ENCODE measurements at regions not wholly inside any gene's neighbourhood (a gene's known extent, or its start where the extent isn't known, plus 50 kb on each side); places are given as distances from the start of the nearest gene placed in this dataset.

GRCh38 chr5:171692936-171693335, 92.7 kb upstream of the SMIM23 start:
- H3K36me3 ChIP-seq (replicated peaks in 1 of 2; ENCODE audit: control extremely low read depth in 1 of 2, control insufficient read depth in 1 of 2, extremely low read depth in 1 of 2, insufficient read depth in 2 of 2, low read length in 1 of 2) = no peaks in the 10 kb centered on the region
- POLR2A ChIA-PET = no interaction called here
- intact Hi-C loops (cut with micrococcal nuclease) = no loop called here
- H3K4me1 ChIP-seq (ENCODE audit: control insufficient read depth in 2 of 2, insufficient read depth in 2 of 2, low read length in 2 of 2) = no peaks in the 10 kb centered on the region
- no peaks in the 10 kb centered on the region for H3K27me3 ChIP-seq (replicated peaks in 1 of 4; ENCODE audit: control extremely low read depth in 1 of 4, control insufficient read depth in 3 of 4, insufficient read depth in 4 of 4, low read length in 3 of 4)
- H3K27ac ChIP-seq (ENCODE audit: low read length in 2 of 2) = no peak overlapping the region
- ATAC-seq (ENCODE audit: low read depth) (no peak), DNase-seq (no peak)
- TF ChIP-seq EZH2 (IDR thresholded peaks at IDR 0.05; ENCODE audit: borderline replicate concordance, insufficient read depth, low read depth, low read length, poor library complexity, severe bottlenecking) (no peak), CTCF (IDR thresholded peaks at IDR 0.05) (no peak)
- H2AFZ ChIP-seq (ENCODE audit: insufficient read depth, low read depth, low read length, poor library complexity, severe bottlenecking) = no peak overlapping the region
- no peaks in the 10 kb centered on the region for H4K20me1 ChIP-seq (ENCODE audit: control insufficient read depth, insufficient read depth, low read length, poor library complexity, severe bottlenecking)
- peaks cover 0 to 6% (median 0%) of the 10 kb centered on the region in 3 donors for H3K9me3 ChIP-seq (ENCODE audit: control extremely low read depth in 1 of 3, control insufficient read depth in 2 of 3, insufficient read depth in 1 of 3, low read length in 2 of 3)
- CTCF ChIA-PET = no interaction called here
- 95% methylated on average over 3 of the region's 4 CpGs for WGBS (ENCODE audit: insufficient coverage)
- Mint-ChIP-seq H3K4me3 (no peak overlapping the region), H3K27ac (no peak overlapping the region), H3K9me3 (ENCODE audit: insufficient read depth) (no peaks in the 10 kb centered on the region), H3K27me3 (no peaks in the 10 kb centered on the region), H3K4me1 (no peaks in the 10 kb centered on the region)
- no peak overlapping the region for H3K4me3 ChIP-seq (ENCODE audit: control extremely low read depth in 1 of 5, extremely low read depth in 1 of 5, insufficient read depth in 1 of 5, low read depth in 2 of 5, low read length in 4 of 5)
- no peak overlapping the region for H3K4me2 ChIP-seq (replicated peaks; ENCODE audit: low read depth, low read length, poor library complexity, severe bottlenecking)
- no peaks in the 10 kb centered on the region for H3K79me2 ChIP-seq (ENCODE audit: control insufficient read depth, insufficient read depth, low read length)
- no peak overlapping the region for H3K9ac ChIP-seq (ENCODE audit: low read length)

GRCh38 chr5:171693412-171693811, 92.2 kb upstream of the SMIM23 start:
- Histone ChIP-seq H3K27me3 (replicated peaks in 1 of 4; ENCODE audit: control extremely low read depth in 1 of 4, control insufficient read depth in 3 of 4, insufficient read depth in 4 of 4, low read length in 3 of 4) (no peaks in the 10 kb centered on the region), H4K20me1 (ENCODE audit: control insufficient read depth, insufficient read depth, low read length, poor library complexity, severe bottlenecking) (no peaks in the 10 kb centered on the region), H3K4me1 (ENCODE audit: control insufficient read depth in 2 of 2, insufficient read depth in 2 of 2, low read length in 2 of 2) (no peaks in the 10 kb centered on the region), H3K4me3 (ENCODE audit: control extremely low read depth in 1 of 5, extremely low read depth in 1 of 5, insufficient read depth in 1 of 5, low read depth in 2 of 5, low read length in 4 of 5) (no peak overlapping the region), H3K9me3 (ENCODE audit: control extremely low read depth in 1 of 3, control insufficient read depth in 2 of 3, insufficient read depth in 1 of 3, low read length in 2 of 3) (peaks cover 0 to 6% (median 0%) of the 10 kb centered on the region in 3 donors), H2AFZ (ENCODE audit: insufficient read depth, low read depth, low read length, poor library complexity, severe bottlenecking) (no peak overlapping the region), H3K4me2 (replicated peaks; ENCODE audit: low read depth, low read length, poor library complexity, severe bottlenecking) (no peak overlapping the region), H3K79me2 (ENCODE audit: control insufficient read depth, insufficient read depth, low read length) (no peaks in the 10 kb centered on the region), H3K36me3 (replicated peaks in 1 of 2; ENCODE audit: control extremely low read depth in 1 of 2, control insufficient read depth in 1 of 2, extremely low read depth in 1 of 2, insufficient read depth in 2 of 2, low read length in 1 of 2) (no peaks in the 10 kb centered on the region), H3K27ac (ENCODE audit: low read length in 2 of 2) (no peak overlapping the region), H3K9ac (ENCODE audit: low read length) (no peak overlapping the region)
- POLR2A ChIA-PET = no interaction called here
- DNase-seq = no peak
- Mint-ChIP-seq H3K9me3 (ENCODE audit: insufficient read depth) (no peaks in the 10 kb centered on the region), H3K4me3 (no peak overlapping the region), H3K27ac (no peak overlapping the region), H3K4me1 (no peaks in the 10 kb centered on the region), H3K27me3 (no peaks in the 10 kb centered on the region)
- no peak for ATAC-seq (ENCODE audit: low read depth)
- 97% methylated on average over 3 of the region's 3 CpGs for WGBS (ENCODE audit: insufficient coverage)
- CTCF ChIA-PET = no interaction called here
- no peak for TF ChIP-seq CTCF (IDR thresholded peaks at IDR 0.05)
- no peak for TF ChIP-seq EZH2 (IDR thresholded peaks at IDR 0.05; ENCODE audit: borderline replicate concordance, insufficient read depth, low read depth, low read length, poor library complexity, severe bottlenecking)
- intact Hi-C loops (cut with micrococcal nuclease) = no loop called here
